PC-3 (cell line): ENCODE measurements at regions not wholly inside any gene's neighbourhood (a gene's known extent, or its start where the extent isn't known, plus 50 kb on each side); places are given as distances from the start of the nearest gene placed in this dataset.

Experiments used
- EZH2phosphoT487 ChIP-seq: fragments of 300-600 bp; sonication (generic); IDR thresholded peaks from 2 replicates; pipeline ENCODE4 v1.6.1; 2018; ENCODE audit warnings: mild to moderate bottlenecking, antibody characterized with exemption, low read length, borderline replicate concordance
- TF ChIP-seq, protein P1 (sequence below): fragments of 300-600 bp; sonication (generic); conservative IDR thresholded peaks from 2 replicates; pipeline ENCODE4 v1.5.1; 2017; ENCODE audit warnings: antibody characterized with exemption, low read depth, mild to moderate bottlenecking, low read length

DNA sequence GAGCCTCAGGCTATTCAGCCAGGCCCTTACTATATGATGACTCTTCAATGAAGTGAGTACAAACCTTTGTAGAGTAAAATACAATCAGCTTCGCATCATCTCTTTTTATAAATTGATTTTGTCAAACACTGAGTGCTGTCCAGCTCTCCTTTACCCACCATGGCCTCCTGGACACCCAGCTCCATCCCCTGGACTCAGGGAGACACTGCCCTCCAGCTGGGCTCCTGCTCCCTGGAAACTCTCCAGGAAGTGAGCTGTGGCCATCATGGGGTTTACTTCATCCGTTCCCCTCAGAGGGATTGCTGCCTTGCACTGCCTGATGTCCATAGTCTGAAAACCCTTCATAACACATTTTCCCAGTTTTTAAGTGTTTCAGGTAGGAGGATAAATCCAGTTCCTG lies 82.5 kb upstream of the XIRP2 start:
- TF ChIP-seq, protein P1, sequence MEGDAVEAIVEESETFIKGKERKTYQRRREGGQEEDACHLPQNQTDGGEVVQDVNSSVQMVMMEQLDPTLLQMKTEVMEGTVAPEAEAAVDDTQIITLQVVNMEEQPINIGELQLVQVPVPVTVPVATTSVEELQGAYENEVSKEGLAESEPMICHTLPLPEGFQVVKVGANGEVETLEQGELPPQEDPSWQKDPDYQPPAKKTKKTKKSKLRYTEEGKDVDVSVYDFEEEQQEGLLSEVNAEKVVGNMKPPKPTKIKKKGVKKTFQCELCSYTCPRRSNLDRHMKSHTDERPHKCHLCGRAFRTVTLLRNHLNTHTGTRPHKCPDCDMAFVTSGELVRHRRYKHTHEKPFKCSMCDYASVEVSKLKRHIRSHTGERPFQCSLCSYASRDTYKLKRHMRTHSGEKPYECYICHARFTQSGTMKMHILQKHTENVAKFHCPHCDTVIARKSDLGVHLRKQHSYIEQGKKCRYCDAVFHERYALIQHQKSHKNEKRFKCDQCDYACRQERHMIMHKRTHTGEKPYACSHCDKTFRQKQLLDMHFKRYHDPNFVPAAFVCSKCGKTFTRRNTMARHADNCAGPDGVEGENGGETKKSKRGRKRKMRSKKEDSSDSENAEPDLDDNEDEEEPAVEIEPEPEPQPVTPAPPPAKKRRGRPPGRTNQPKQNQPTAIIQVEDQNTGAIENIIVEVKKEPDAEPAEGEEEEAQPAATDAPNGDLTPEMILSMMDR, result no peak
- no peak for TF ChIP-seq EZH2phosphoT487
